Fibroblast of peridontal ligament (primary cell): ENCODE measurements at regions not wholly inside any gene's neighbourhood (a gene's known extent, or its start where the extent isn't known, plus 50 kb on each side); places are given as distances from the start of the nearest gene placed in this dataset.
A peak's percentile ranks its signal among the peaks of the same experiment; 100 is the strongest.
"Not testable (repeated sequence)": the region's sequence is repeated elsewhere in the genome, so short reads cannot be mapped to it uniquely, and the experiment has no call there.

ENCODE experiments used
- DNase-seq: peaks from one replicate; pipeline ENCODE4 v3.0.0-alpha.2; 2010; ENCODE audit errors: extremely low read depth

GRCh38 chr7:84880326-84880997 is 306.4 kb downstream of the SEMA3D start:
- DNase-seq = not testable (repeated sequence)

DNA sequence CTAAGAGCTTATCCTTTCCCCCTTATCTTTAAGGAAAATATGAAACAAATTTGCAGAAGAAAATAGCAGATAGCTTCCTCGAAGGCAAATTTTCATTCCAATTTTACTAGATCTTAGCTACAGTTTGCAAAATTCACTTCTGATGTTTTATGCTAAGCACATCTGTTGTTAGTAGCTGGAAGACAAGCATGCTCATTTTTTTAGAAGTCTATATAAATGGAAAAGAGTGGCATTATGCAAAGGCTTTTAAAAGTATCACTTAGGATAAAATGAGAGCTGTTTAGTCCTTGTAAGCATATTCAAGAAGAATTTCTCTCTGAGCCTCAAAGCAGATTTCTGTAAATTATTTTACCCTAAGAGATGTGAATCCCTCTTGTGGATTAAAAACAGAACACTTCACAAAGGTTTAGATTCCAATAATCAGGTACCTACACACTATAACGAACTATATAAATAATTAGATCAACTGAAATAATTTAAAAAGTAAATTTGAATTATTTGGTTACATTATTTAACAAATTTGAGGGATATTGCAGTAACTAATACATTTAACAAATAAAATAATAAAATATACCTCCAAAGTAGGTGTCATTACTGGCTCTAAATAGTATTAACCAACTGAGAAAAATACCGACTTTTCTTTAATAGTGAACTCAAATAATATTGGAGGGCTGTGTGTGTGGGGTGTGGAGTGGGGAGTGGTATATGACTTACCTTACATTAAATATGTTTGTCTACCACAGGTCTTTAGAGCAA is 307.1 kb downstream of the SEMA3D start:
- DNase-seq = no peak

DNA sequence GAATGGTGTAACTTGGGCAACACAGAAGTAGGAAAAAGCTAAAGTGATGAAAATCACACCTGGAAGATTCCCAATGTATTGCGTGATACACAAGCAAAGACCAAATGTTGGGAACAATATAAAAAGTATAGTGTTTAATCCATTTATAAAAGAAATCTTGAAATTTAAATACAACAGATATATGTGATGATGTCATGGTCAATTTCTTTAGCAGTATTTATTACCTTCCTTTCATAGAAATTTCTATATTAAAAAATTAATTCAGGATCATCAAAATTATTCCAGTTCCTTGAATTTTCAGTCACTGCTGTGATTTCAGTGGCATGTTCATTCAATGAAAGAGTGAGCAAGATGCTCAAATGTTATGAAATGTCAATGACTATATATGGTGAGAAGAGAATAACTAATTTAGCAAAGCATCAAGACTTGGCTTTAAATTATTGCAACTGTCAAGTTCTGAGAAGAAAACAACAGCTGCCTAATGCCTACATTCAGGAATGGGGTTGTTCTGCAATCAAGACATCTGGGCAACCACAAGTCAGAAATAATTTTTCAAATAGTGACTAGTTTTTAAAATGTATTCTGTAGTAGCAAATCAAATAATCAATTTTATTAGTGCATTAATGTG is 308.8 kb downstream of the SEMA3D start:
- DNase-seq = no peak

DNA sequence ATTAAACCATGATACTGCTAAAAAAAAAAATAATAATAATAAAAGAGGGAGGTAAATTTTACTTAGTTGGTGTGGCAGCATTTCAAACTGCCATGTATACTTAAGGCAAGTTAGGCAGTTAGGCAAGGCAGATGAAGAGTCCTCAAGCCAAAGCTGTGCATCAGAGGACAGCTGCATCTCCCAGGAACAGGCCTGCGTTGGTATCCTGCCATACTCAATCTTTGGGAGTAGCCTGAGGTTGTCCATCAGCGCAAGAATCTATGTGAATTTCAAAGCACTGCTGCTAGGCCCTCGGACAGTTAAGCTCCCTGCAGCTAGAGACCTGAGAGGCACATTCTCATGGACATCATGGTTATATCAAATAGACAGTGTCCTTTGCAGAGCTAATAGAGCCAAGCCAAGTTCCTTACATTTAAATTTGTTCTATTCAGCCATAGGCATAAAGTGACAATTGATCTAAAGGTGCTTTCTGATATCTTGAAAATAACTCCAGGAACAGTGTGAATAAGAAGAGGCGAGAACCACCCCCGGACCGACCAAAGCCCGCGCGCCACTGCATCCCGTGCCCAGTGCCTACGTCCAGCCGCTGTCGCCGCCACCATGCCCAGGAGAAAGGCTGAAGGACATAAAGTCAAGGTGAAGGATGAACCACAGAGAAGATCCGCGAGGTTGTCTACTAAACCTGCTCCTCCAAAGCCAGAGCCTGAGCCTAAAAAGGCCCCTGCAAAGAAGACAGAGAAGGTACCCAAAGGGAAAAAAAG is 310.6 kb downstream of the SEMA3D start:
- DNase-seq = no peak

DNA sequence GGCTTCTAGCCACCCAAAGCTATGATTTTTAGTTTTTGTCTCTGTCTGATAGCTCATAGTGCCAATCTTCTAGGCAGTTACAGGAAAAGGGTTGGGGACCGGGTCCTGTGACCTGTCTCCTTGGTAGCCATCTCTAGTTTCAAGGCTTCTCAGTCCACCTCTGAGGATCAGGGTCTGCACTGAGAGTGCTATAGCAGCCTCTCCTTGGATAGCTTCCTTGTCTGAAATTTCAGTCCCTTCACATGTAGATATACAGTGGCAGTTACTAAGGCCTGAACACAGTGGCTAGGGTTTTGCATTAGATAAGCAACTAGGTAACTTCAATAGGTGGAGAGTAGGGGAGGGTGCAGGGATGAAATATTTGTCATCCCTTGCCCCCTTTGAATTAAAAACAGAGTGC is 321.3 kb downstream of the SEMA3D start:
- DNase-seq = no peak

- DNase-seq = no peak
These were observed 329.5 kb downstream of the SEMA3D start for GRCh38 chr7:84857336-84857735.

DNA sequence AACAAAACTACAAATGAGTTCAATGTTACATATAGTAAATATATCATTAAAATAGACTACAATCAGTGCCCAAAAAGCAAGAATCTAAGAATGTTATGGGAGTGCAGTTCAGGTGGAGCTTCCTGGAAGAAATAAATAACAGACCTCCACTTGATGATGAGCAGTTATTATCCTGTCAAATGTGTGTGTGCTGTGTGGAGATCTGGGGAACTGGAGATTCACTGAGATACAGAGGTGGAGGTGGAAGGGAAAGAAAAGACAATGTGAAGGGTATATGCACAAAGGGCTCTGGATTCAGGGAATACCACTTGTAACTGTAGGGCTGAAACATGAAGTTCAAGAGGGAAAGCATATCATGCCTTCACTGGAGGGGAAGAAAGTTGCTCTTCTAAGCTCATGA is 331.1 kb downstream of the SEMA3D start:
- DNase-seq = no peak

GRCh38 chr7:84848974-84849372 is 337.9 kb downstream of the SEMA3D start:
- DNase-seq = not testable (repeated sequence)

DNA sequence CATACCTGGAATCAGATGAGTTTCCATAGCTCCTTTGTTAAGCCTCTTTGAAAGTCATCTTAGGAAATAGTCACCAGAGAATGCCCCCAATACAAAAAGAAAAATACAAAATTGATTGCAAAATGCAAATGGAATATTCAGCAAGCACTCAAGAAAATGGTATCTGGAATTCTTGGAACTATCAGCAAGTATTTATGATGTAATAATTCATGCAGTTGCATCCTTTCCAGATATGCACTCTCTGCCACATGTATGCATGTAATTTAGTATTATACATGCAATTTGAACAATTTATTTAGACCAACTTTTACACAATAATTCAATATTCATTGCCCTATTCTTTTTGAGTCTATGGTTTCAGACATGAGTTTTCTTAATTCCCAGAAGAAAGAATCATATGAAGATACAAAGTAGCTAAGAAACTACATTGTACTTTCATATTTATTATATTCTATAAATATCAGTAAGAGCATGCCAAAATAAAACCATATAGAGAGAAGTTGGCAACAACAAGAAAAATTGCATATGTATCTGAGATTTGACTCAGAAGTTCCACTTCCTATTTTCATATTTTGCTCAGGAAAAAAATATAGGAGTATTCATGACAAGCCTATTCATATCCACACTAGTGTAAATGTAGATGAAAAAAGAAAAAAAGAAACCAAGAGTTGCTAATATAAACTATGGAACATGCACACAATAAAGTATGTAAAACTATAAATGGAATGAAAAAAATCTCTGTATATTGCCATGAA is 338.5 kb downstream of the SEMA3D start:
- DNase-seq = peak; percentile 37

DNA sequence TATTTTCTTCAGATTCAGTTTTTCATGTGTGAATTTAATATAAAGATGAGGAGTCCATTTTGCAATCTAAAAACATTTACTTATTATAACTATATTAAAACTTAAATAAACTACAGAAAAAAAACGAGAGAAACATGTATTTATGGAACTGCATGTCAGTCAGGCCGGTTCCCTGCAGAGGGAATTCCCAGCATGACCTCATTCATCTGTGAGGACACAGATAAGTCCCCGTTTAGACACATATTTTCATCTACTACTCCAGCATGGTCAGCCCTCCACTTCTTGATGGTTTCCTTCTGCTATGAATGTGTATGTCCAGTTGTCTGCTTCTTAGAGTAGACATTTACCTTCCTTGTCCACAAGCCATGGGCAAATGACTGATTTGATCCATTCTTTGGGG is 339.1 kb downstream of the SEMA3D start:
- no peak for DNase-seq

GRCh38 chr7:84847038-84847437 is 339.8 kb downstream of the SEMA3D start:
- no peak for DNase-seq

GRCh38 chr7:84845971-84846370 is 340.9 kb downstream of the SEMA3D start:
- no peak for DNase-seq

DNA sequence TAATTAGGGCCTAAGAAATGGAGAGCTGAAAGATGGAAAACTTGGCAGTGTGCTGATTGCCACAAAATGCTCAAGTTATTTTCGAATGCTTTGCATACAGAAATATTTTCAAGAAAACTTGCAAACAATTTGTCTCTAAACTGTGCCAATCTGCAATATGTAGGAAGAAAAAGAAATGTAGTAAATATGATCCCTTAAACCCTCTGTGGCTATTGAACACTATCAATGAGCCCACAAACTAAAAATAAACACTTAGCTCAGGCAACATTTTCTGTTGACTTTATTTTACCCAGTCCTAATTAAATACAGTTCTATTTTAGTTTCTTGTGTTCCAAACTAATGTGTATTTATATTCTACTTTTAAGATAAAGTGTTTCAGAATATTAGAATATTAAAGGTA is 342.1 kb downstream of the SEMA3D start:
- peak; percentile 72 for DNase-seq

GRCh38 chr7:84841809-84842208 is 345.0 kb downstream of the SEMA3D start:
- peak; percentile 81 for DNase-seq

GRCh38 chr7:84838857-84839256 is 348.0 kb downstream of the SEMA3D start:
- no peak for DNase-seq

- DNase-seq = no peak
These were observed 349.5 kb downstream of the SEMA3D start for GRCh38 chr7:84837405-84837804.

DNA sequence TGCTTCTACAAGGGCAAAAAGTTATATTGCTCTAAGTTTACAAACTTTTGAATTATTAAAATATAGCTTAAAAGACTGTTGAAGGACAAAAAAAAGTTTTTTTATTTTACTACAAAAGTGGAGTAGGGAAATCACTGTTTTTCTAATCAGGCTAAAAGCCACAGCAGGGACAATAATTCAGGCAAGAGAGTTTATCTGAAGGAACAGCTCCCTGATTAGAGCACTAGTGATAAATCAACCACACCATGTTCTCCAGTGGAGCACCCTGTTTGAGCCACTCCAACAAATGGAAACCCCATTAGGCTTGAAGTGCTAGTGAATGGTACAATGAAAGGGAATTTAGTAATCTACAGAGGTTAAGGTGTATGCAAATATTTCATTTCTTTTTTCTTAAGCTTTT is 357.1 kb downstream of the SEMA3D start:
- DNase-seq = no peak

DNA sequence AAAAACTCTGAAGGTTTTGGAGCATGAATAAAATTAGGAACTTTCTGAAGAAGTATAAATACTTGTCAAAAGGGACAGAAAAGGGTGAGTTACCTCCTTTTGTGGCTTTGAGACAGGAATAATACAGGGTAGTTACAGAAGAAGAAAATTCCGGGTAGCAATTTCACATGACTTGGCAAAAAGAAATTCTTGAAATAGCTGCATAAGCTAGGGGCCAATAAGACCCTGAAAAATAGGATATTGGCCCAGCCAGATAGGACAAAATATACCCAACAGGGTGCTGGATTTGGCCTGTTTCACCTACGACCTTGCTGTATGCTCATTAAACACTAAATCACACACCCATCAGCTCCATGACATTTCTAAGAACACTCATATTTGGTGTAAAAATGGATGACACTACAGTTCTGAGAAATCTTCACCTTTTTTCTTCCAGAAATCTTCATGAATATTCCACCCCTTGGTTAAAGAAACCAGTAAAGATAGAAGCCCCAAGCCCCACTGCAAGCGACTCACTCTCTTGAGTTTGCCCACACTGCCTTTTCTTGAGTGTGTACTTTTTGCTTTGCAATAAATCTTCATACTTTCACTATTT is 362.7 kb downstream of the SEMA3D start:
- no peak for DNase-seq

DNA sequence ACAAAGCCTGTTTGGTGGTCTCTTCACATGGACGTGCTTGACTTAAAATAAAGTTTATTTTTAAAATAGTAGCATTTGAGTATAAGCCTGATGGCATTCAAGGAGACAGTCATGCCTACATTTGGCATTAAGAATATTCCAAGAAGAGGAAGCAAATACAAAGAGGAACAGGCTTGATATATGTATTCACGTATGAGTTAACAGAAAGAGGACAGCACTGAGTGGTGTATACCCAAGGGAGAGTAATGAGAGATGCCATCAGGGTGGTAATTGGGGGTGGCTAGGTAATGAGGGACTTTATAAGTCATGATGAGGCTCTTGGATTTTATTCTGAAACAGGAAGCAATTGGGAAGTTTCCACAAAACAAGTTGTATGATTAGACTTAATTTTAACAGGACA is 363.3 kb downstream of the SEMA3D start:
- DNase-seq = no peak

DNA sequence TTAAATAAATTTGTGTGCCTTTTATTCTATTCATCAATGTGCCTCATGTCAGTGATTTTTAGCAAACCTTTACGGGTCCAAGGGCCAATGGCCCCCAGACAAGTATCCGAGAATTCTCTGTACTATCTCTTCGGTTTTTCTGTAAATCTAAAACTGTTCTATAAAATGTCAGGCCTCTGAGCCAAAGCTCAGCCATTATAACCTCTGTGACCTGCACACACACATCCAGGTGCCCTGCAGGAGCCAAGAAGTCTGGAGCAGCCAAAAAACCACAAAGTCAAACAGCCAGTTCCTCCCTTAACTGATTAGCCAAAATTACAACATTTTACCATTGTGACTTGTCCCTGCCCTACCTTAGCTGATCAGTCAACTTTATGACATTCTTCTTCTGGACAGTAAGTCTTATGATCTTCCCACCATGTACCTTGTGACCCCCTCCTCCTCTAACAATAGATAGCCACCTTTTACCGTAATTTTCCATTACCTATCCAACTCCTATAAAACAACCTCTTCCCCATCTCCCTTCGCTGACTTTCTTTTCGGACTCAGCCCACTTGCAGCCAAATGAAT is 363.8 kb downstream of the SEMA3D start:
- DNase-seq = no peak
